IMR-90 (cell line): ENCODE measurements at regions not wholly inside any gene's neighbourhood (a gene's known extent, or its start where the extent isn't known, plus 50 kb on each side); places are given as distances from the start of the nearest gene placed in this dataset.

Source experiments
- ATAC-seq: fragments of 200-7000 bp; cut with Tn5 transposase; 2 replicates; pipeline ENCODE4 v1.9.1; 2020; ENCODE audit warnings: low read depth, mild to moderate bottlenecking, moderate library complexity
- BruUV-seq: library from RNA; stranded (reverse); fragments of 400-500 nt; replicated peaks from 2 replicates; lab custom pipeline; 2021; lab: Mats Ljungman, UMichigan
- CTCF ChIA-PET: fragments of 300-600 bp; formaldehyde crosslinking; extraction: SDS; loops from one replicate; lab custom pipeline; 2021; ENCODE audit warnings: antibody characterized with exemption; lab: Yijun Ruan, JAX
- POLR2A ChIA-PET: fragments of 300-600 bp; sonication (Branson Sonifier 250); formaldehyde crosslinking; loops from one replicate; lab custom pipeline; 2022; ENCODE audit warnings: antibody characterized with exemption; ENCODE audit not compliant: unreplicated experiment; lab: Charles Lee
- DNase-seq: peaks from one replicate; pipeline ENCODE4 v3.0.0; 2013
- H2AFZ ChIP-seq: replicated peaks from 2 replicates; pipeline ENCODE3; 2013; ENCODE audit warnings: low read length, mild to moderate bottlenecking; ENCODE audit not compliant: poor library complexity
- H2AK5ac ChIP-seq: 2 replicates; pipeline ENCODE4 v1.6.1; 2013; ENCODE audit warnings: low read depth, low read length, inconsistent platforms
- H2AK9ac ChIP-seq: replicated peaks from 2 replicates; pipeline ENCODE3; 2013; ENCODE audit warnings: mild to moderate bottlenecking, low read depth, low read length, moderate library complexity; ENCODE audit not compliant: poor library complexity
- H2BK120ac ChIP-seq: 2 replicates; pipeline ENCODE4 v1.6.1; 2013; ENCODE audit warnings: low read depth, low read length, inconsistent platforms
- H2BK15ac ChIP-seq: 3 replicates; pipeline ENCODE4 v1.6.1; 2013; ENCODE audit warnings: low read depth, low read length, inconsistent platforms
- H2BK20ac ChIP-seq: 2 replicates; pipeline ENCODE4 v1.6.1; 2013; ENCODE audit warnings: low read depth, mild to moderate bottlenecking, inconsistent platforms, low read length, moderate library complexity
- H2BK5ac ChIP-seq: 2 replicates; pipeline ENCODE4 v1.6.1; 2013; ENCODE audit warnings: mild to moderate bottlenecking, low read depth, low read length, inconsistent platforms; ENCODE audit not compliant: poor library complexity, severe bottlenecking
- H3K14ac ChIP-seq: replicated peaks from 2 replicates; pipeline ENCODE4 v1.6.1; 2013; ENCODE audit warnings: low read depth, low read length, inconsistent platforms
- H3K18ac ChIP-seq: 2 replicates; pipeline ENCODE4 v1.6.1; 2013; ENCODE audit warnings: low read depth, low read length, control low read depth
- H3K23ac ChIP-seq: 2 replicates; pipeline ENCODE4 v1.6.1; 2013; ENCODE audit warnings: low read depth, low read length, inconsistent platforms
- H3K27ac ChIP-seq: 2 replicates; pipeline ENCODE4 v1.5.1; 2013; ENCODE audit warnings: mild to moderate bottlenecking, control low read depth, low read length; ENCODE audit not compliant: insufficient read depth
- H3K27me3 ChIP-seq: 2 replicates; pipeline ENCODE4 v1.6.1; 2013; ENCODE audit warnings: low read length; ENCODE audit not compliant: control insufficient read depth, insufficient read depth
- H3K36me3 ChIP-seq: 2 replicates; pipeline ENCODE4 v1.6.1; 2013; ENCODE audit warnings: low read length, mixed read lengths; ENCODE audit not compliant: control insufficient read depth, insufficient read depth
- H3K4ac ChIP-seq: 2 replicates; pipeline ENCODE4 v1.6.1; 2013; ENCODE audit warnings: low read depth, low read length, inconsistent platforms
- H3K4me1 ChIP-seq: 2 replicates; pipeline ENCODE4 v1.6.1; 2013; ENCODE audit warnings: low read length, mixed read lengths; ENCODE audit not compliant: control insufficient read depth, insufficient read depth
- H3K4me2 ChIP-seq: 2 replicates; pipeline ENCODE4 v1.6.1; 2013; ENCODE audit warnings: low read depth, mild to moderate bottlenecking, control low read depth, low read length, moderate library complexity
- H3K4me3 ChIP-seq: 2 replicates; pipeline ENCODE4 v1.5.1; 2013; ENCODE audit warnings: low read depth, mild to moderate bottlenecking, control low read depth, low read length, moderate library complexity; ENCODE audit not compliant: insufficient read depth
- H3K56ac ChIP-seq: 2 replicates; pipeline ENCODE4 v1.6.1; 2013; ENCODE audit warnings: low read length, inconsistent platforms; ENCODE audit not compliant: insufficient read depth; ENCODE audit errors: extremely low read depth
- H3K79me1 ChIP-seq, 2 experiments: 2 replicates each; pipeline ENCODE4 v1.6.1; 2013; ENCODE audit warnings: low read length in 2 of 2, inconsistent platforms in 1 of 2, low read depth in 1 of 2
- H3K9ac ChIP-seq: 2 replicates; pipeline ENCODE4 v1.6.1; 2013; ENCODE audit warnings: low read depth, low read length, control low read depth
- H3K9me1 ChIP-seq: 2 replicates; pipeline ENCODE4 v1.6.1; 2013; ENCODE audit warnings: low read length, inconsistent platforms; ENCODE audit not compliant: insufficient read depth
- H3K9me3 ChIP-seq: 2 replicates; pipeline ENCODE4 v1.6.1; 2013; ENCODE audit warnings: low read length; ENCODE audit not compliant: control insufficient read depth, insufficient read depth
- H4K20me1 ChIP-seq: 2 replicates; pipeline ENCODE4 v1.6.1; 2013; ENCODE audit warnings: low read length, inconsistent platforms; ENCODE audit not compliant: insufficient read depth
- H4K5ac ChIP-seq: 2 replicates; pipeline ENCODE4 v1.6.1; 2013; ENCODE audit warnings: mild to moderate bottlenecking, low read depth, low read length, control low read depth
- H4K8ac ChIP-seq, 2 experiments: 2 replicates each; pipeline ENCODE4 v1.6.1; 2013; ENCODE audit warnings: low read depth in 2 of 2, low read length in 2 of 2, control low read depth in 1 of 2, inconsistent platforms in 1 of 2
- H4K91ac ChIP-seq: 2 replicates; pipeline ENCODE4 v1.6.1; 2013; ENCODE audit warnings: low read depth, low read length, inconsistent platforms; ENCODE audit not compliant: insufficient read depth
- CHD1 ChIP-seq: IDR thresholded peaks from 2 replicates; pipeline ENCODE4 v1.6.1; 2012; ENCODE audit warnings: low read depth, low read length, improper control_type of control experiment
- NFE2L2 ChIP-seq: fragments of 150-350 bp; IDR thresholded peaks from 2 replicates; pipeline ENCODE4 v1.6.1; 2016; ENCODE audit warnings: low read depth, mild to moderate bottlenecking, low read length
- WGBS, 2 experiments: methylation state at CpG; one replicate each; pipeline versions ENCODE4 v1.1.5 to v1.1.7; 2013; ENCODE audit warnings: missing lambda C conversion rate in 2 of 2; ENCODE audit not compliant: insufficient read length in 1 of 2; ENCODE audit errors: extremely low coverage in 2 of 2; 5-methylcytosine and 5-hydroxymethylcytosine counted together
- dilution Hi-C: fragments of 300-500 bp; cut with HindIII; formaldehyde crosslinking; loops from one replicate; pipeline ENCODE4 v1.14.3; 2018; ENCODE audit warnings: low sequenced_read_pairs; ENCODE audit not compliant: unreplicated experiment
- in situ Hi-C: fragments of 300-500 bp; cut with MboI; formaldehyde crosslinking; loops from 3 replicates; pipeline ENCODE4 v1.14.3; 2019; ENCODE audit warnings: low sequenced_read_pairs, inconsistent platforms, mixed read lengths
- intact Hi-C: fragments of 100-400 bp; cut with micrococcal nuclease; formaldehyde crosslinking; loops from 2 replicates; pipeline ENCODE4 v1.10.0; 2022
- TF ChIP-seq, protein P1 (sequence below): fragments of 150-350 bp; IDR thresholded peaks from 2 replicates; pipeline ENCODE4 v1.6.1; 2016; ENCODE audit warnings: low read depth, mild to moderate bottlenecking, low read length, moderate library complexity, borderline replicate concordance
- TF ChIP-seq, protein P2 (sequence below): conservative IDR thresholded peaks from 2 replicates; pipeline ENCODE4 v1.5.1; 2012; ENCODE audit warnings: mild to moderate bottlenecking, low read depth, low read length, improper control_type of control experiment

DNA sequence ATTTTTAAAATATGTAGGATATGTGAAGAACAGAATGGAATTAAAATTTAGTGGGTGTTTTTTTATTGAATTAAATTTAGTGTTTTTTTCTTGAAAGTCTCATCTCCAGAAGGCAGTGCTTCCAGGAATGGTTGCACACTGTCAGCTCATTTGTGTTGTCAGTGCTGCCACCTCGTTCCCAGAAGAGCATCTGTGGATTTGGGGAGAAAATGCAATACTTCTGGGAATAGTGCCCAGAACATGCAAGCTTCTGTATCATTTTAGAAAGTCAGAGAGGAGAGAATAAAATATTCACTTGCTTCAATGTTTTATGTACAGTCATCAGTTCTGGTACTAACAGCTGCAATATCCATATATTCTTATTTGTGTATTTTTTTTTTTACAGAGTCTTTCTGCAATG is 608.8 kb downstream of the PCDH7 start:
- H3K9me1 ChIP-seq, result no peaks in the 10 kb centered on the region
- no peak overlapping the region for H3K18ac ChIP-seq
- H3K4me3 ChIP-seq, result no peak overlapping the region
- no peak overlapping the region for H3K27ac ChIP-seq
- H3K4me2 ChIP-seq, result no peak overlapping the region
- H4K8ac ChIP-seq, result no peak overlapping the region
- H3K27me3 ChIP-seq, result no peaks in the 10 kb centered on the region
- H2AFZ ChIP-seq, result no peak overlapping the region
- ChIA-PET POLR2A (no interaction called here), CTCF (interaction anchor here (0.6 kb wide), 1 partner anchor 146 kb away, joined by 3 read pairs; no protein-coding TSS in a partner anchor)
- intact Hi-C loops (no loop called here), dilution Hi-C loops (no loop called here), in situ Hi-C loops (no loop called here)
- no peak overlapping the region for H3K14ac ChIP-seq
- ATAC-seq, result no peak
- no peak overlapping the region for H3K23ac ChIP-seq
- H2AK9ac ChIP-seq, result no peak overlapping the region
- no peak overlapping the region for H2BK20ac ChIP-seq
- no peak for DNase-seq
- no peaks in the 10 kb centered on the region for H3K4me1 ChIP-seq
- H2AK5ac ChIP-seq, result no peak overlapping the region
- no peaks in the 10 kb centered on the region for H3K36me3 ChIP-seq
- no peak overlapping the region for H4K5ac ChIP-seq
- H3K79me1 ChIP-seq, result no peaks in the 10 kb centered on the region
- no peaks in the 10 kb centered on the region for H3K9me3 ChIP-seq
- H2BK5ac ChIP-seq, result no peak overlapping the region
- H3K56ac ChIP-seq, result no peak overlapping the region
- H2BK120ac ChIP-seq, result no peak overlapping the region
- no peaks in the 10 kb centered on the region for H4K20me1 ChIP-seq
- H3K9ac ChIP-seq, result no peak overlapping the region
- no peak for TF ChIP-seq NFE2L2
- TF ChIP-seq, protein P1, sequence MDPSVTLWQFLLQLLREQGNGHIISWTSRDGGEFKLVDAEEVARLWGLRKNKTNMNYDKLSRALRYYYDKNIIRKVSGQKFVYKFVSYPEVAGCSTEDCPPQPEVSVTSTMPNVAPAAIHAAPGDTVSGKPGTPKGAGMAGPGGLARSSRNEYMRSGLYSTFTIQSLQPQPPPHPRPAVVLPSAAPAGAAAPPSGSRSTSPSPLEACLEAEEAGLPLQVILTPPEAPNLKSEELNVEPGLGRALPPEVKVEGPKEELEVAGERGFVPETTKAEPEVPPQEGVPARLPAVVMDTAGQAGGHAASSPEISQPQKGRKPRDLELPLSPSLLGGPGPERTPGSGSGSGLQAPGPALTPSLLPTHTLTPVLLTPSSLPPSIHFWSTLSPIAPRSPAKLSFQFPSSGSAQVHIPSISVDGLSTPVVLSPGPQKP, result no peak
- TF ChIP-seq CHD1, result no peak
- TF ChIP-seq, protein P2, sequence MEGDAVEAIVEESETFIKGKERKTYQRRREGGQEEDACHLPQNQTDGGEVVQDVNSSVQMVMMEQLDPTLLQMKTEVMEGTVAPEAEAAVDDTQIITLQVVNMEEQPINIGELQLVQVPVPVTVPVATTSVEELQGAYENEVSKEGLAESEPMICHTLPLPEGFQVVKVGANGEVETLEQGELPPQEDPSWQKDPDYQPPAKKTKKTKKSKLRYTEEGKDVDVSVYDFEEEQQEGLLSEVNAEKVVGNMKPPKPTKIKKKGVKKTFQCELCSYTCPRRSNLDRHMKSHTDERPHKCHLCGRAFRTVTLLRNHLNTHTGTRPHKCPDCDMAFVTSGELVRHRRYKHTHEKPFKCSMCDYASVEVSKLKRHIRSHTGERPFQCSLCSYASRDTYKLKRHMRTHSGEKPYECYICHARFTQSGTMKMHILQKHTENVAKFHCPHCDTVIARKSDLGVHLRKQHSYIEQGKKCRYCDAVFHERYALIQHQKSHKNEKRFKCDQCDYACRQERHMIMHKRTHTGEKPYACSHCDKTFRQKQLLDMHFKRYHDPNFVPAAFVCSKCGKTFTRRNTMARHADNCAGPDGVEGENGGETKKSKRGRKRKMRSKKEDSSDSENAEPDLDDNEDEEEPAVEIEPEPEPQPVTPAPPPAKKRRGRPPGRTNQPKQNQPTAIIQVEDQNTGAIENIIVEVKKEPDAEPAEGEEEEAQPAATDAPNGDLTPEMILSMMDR, result no peak
- no TSS peak for BruUV-seq
- no peak overlapping the region for H4K91ac ChIP-seq
- H3K4ac ChIP-seq, result no peak overlapping the region
- no CpG with 5 or more reads among the region's 1 CpG for WGBS, 2 experiments
- H2BK15ac ChIP-seq, result no peak overlapping the region
